H1 (cell line): ENCODE measurements at regions not wholly inside any gene's neighbourhood (a gene's known extent, or its start where the extent isn't known, plus 50 kb on each side); places are given as distances from the start of the nearest gene placed in this dataset.
A peak's percentile ranks its signal among the peaks of the same experiment; 100 is the strongest.

Experiments used
- CTCF ChIA-PET: fragments of 300-600 bp; sonication (Branson Sonifier 250); formaldehyde crosslinking; loops from one replicate; lab custom pipeline; 2021; ENCODE audit not compliant: partially characterized antibody; lab: Charles Lee
- POLR2A ChIA-PET: fragments of 300-600 bp; sonication (Branson Sonifier 250); formaldehyde crosslinking; loops from one replicate; lab custom pipeline; 2021; ENCODE audit warnings: inconsistent platforms; ENCODE audit not compliant: partially characterized antibody; lab: Charles Lee
- DNase-seq, 2 experiments: peaks; one replicate each; pipeline versions ENCODE4 v3.0.0 to v3.0.0-alpha.2; 2010 to 2022; ENCODE audit warnings: low spot score in 2 of 2, low read depth in 1 of 2, mixed read lengths in 1 of 2
- FAIRE-seq: peaks from 2 replicates; lab custom pipeline; 2011; peaks lifted over from hg19 to GRCh38; lab: Jason Lieb, UNC
- H2AFZ ChIP-seq: 2 replicates; pipeline ENCODE4 v1.8.1; 2012; ENCODE audit warnings: low read length, inconsistent platforms
- H2AK5ac ChIP-seq: 2 replicates; pipeline ENCODE4 v1.6.1; 2013; ENCODE audit warnings: low read depth, low read length
- H2BK120ac ChIP-seq: replicated peaks from 2 replicates; pipeline ENCODE3; 2013; ENCODE audit warnings: low read depth, low read length, inconsistent platforms
- H2BK12ac ChIP-seq: 2 replicates; pipeline ENCODE4 v1.6.1; 2013; ENCODE audit warnings: low read depth, low read length
- H2BK15ac ChIP-seq: 2 replicates; pipeline ENCODE4 v1.6.1; 2013; ENCODE audit warnings: low read length
- H2BK20ac ChIP-seq: 2 replicates; pipeline ENCODE4 v1.6.1; 2013; ENCODE audit warnings: low read length
- H2BK5ac ChIP-seq: 2 replicates; pipeline ENCODE4 v1.6.1; 2013; ENCODE audit warnings: low read depth, low read length
- H3K14ac ChIP-seq: 2 replicates; pipeline ENCODE4 v1.6.1; 2013; ENCODE audit warnings: inconsistent platforms; ENCODE audit not compliant: insufficient read length
- H3K18ac ChIP-seq: 2 replicates; pipeline ENCODE4 v1.6.1; 2013; ENCODE audit warnings: low read length; ENCODE audit errors: extremely low read depth
- H3K23ac ChIP-seq: 2 replicates; pipeline ENCODE4 v1.6.1; 2013; ENCODE audit warnings: inconsistent platforms; ENCODE audit not compliant: insufficient read length
- H3K23me2 ChIP-seq: 2 replicates; pipeline ENCODE4 v1.6.1; 2013; ENCODE audit warnings: low read depth, low read length
- H3K27ac ChIP-seq: 2 replicates; pipeline ENCODE4 v1.6.1; 2011; ENCODE audit warnings: low read depth, low read length, inconsistent platforms
- H3K27me3 ChIP-seq, 4 experiments: replicated peaks in 1 of 4; 1 replicate in 1 of 4; 2 replicates in 3 of 4; pipeline versions ENCODE4 v1.6.1 to v1.8.1; 2011 to 2013; ENCODE audit warnings: low read length in 3 of 4, mild to moderate bottlenecking in 3 of 4, inconsistent platforms in 2 of 4, mixed read lengths in 2 of 4, moderate library complexity in 1 of 4; ENCODE audit not compliant: control insufficient read depth in 3 of 4, insufficient read depth in 3 of 4; ENCODE audit errors: extremely low read depth in 1 of 4
- H3K36me3 ChIP-seq, 4 experiments: 2 replicates each; pipeline versions ENCODE4 v1.6.1 to v1.8.1; 2011 to 2013; ENCODE audit warnings: mild to moderate bottlenecking in 4 of 4, low read length in 3 of 4, moderate library complexity in 2 of 4, control low read depth in 1 of 4, inconsistent platforms in 1 of 4; ENCODE audit not compliant: insufficient read depth in 4 of 4, control insufficient read depth in 2 of 4
- H3K4ac ChIP-seq: replicated peaks from 2 replicates; pipeline ENCODE3; 2013; ENCODE audit warnings: low read length, low read depth, mixed read lengths, inconsistent platforms; ENCODE audit not compliant: insufficient read length
- H3K4me1 ChIP-seq, 4 experiments: replicated peaks in 1 of 4; 1 replicate in 1 of 4; 2 replicates in 3 of 4; pipeline versions ENCODE4 v1.6.1 to v1.8.1; 2011 to 2013; ENCODE audit warnings: low read length in 3 of 4, inconsistent platforms in 2 of 4, mixed read lengths in 1 of 4; ENCODE audit not compliant: insufficient read depth in 4 of 4, control insufficient read depth in 3 of 4
- H3K4me2 ChIP-seq, 2 experiments: 2 replicates each; pipeline versions ENCODE4 v1.6.1 to v1.8.1; 2011 to 2013; ENCODE audit warnings: low read depth in 2 of 2, low read length in 2 of 2, control low read depth in 1 of 2, inconsistent platforms in 1 of 2, mild to moderate bottlenecking in 1 of 2; ENCODE audit not compliant: insufficient read depth in 1 of 2
- H3K4me3 ChIP-seq, 4 experiments: fragments of 200-600, 300-600 bp in 1 of 4; sonication (generic), shearing (Covaris generic), sonication (Bioruptor Twin) in 1 of 4; 2 replicates each; pipeline versions ENCODE4 v1.5.1 to v1.8.1; 2011 to 2016; ENCODE audit warnings: low read length in 4 of 4, low read depth in 3 of 4, control low read depth in 2 of 4, inconsistent platforms in 2 of 4, mild to moderate bottlenecking in 2 of 4, mixed read lengths in 1 of 4, moderate library complexity in 1 of 4; ENCODE audit not compliant: insufficient read depth in 2 of 4; ENCODE audit errors: extremely low read depth in 1 of 4
- H3K56ac ChIP-seq: replicated peaks from 2 replicates; pipeline ENCODE3; 2013; ENCODE audit warnings: low read depth, mild to moderate bottlenecking, mixed read lengths, low read length, inconsistent platforms; ENCODE audit not compliant: insufficient read length
- H3K79me1 ChIP-seq: 2 replicates; pipeline ENCODE4 v1.6.1; 2013; ENCODE audit warnings: low read depth, low read length, control low read depth
- H3K79me2 ChIP-seq, 2 experiments: 2 replicates each; pipeline versions ENCODE4 v1.6.1 to v1.8.1; 2012 to 2013; ENCODE audit warnings: low read length in 2 of 2, mild to moderate bottlenecking in 2 of 2, inconsistent platforms in 1 of 2; ENCODE audit not compliant: insufficient read depth in 2 of 2, control insufficient read depth in 1 of 2
- H3K9ac ChIP-seq, 4 experiments: replicated peaks in 1 of 4; 1 replicate in 1 of 4; 2 replicates in 3 of 4; pipeline versions ENCODE4 v1.6.1 to v1.8.1; 2011 to 2013; ENCODE audit warnings: low read depth in 3 of 4, low read length in 3 of 4, control low read depth in 2 of 4, mild to moderate bottlenecking in 2 of 4, moderate library complexity in 2 of 4, inconsistent platforms in 1 of 4; ENCODE audit errors: extremely low read depth in 1 of 4
- H3K9me3 ChIP-seq, 2 experiments: 2 replicates each; pipeline versions ENCODE4 v1.6.1 to v1.8.1; 2012 to 2013; ENCODE audit warnings: mild to moderate bottlenecking in 2 of 2, moderate library complexity in 2 of 2, control low read depth in 1 of 2, inconsistent platforms in 1 of 2, low read depth in 1 of 2, low read length in 1 of 2, mixed read lengths in 1 of 2; ENCODE audit not compliant: insufficient read depth in 2 of 2
- H4K20me1 ChIP-seq, 2 experiments: replicated peaks in 1 of 2; 2 replicates each; pipeline versions ENCODE3 to v1.8.1; 2011 to 2013; ENCODE audit warnings: inconsistent platforms in 2 of 2, low read length in 2 of 2, mild to moderate bottlenecking in 1 of 2; ENCODE audit not compliant: insufficient read depth in 2 of 2, control insufficient read depth in 1 of 2
- H4K5ac ChIP-seq: 2 replicates; pipeline ENCODE4 v1.6.1; 2013; ENCODE audit warnings: low read length, low read depth, mixed read lengths, inconsistent platforms; ENCODE audit not compliant: insufficient read length
- H4K8ac ChIP-seq: 2 replicates; pipeline ENCODE4 v1.8.0; 2013; ENCODE audit warnings: mild to moderate bottlenecking, moderate library complexity, low read length, inconsistent platforms; ENCODE audit not compliant: insufficient read depth; ENCODE audit errors: extremely low read depth
- H4K91ac ChIP-seq: replicated peaks from 2 replicates; pipeline ENCODE3; 2013; ENCODE audit warnings: low read length, mixed read lengths, inconsistent platforms; ENCODE audit not compliant: insufficient read length
- CTCF ChIP-seq, 3 experiments: IDR thresholded peaks; 1 replicate in 2 of 3; 2 replicates in 1 of 3; pipeline versions ENCODE4 v1.5.1 to v1.6.1; 2011; ENCODE audit warnings: low read length in 3 of 3, mild to moderate bottlenecking in 3 of 3, inconsistent platforms in 2 of 3, low read depth in 1 of 3, moderate library complexity in 1 of 3; ENCODE audit not compliant: insufficient read depth in 1 of 3; ENCODE audit errors: control extremely low read depth in 1 of 3
- EP300 ChIP-seq, 2 experiments: IDR thresholded peaks; 1 replicate in 1 of 2; 2 replicates in 1 of 2; pipeline ENCODE4 v1.6.1; 2011 to 2012; ENCODE audit warnings: low read depth in 2 of 2, low read length in 2 of 2, mild to moderate bottlenecking in 2 of 2, borderline replicate concordance in 1 of 2, inconsistent platforms in 1 of 2, moderate library complexity in 1 of 2
- NRF1 ChIP-seq: IDR thresholded peaks from 2 replicates; pipeline ENCODE4 v1.6.1; 2011; ENCODE audit warnings: mild to moderate bottlenecking, low read depth, low read length, improper control_type of control experiment
- POLR2AphosphoS5 ChIP-seq: IDR thresholded peaks from 2 replicates; pipeline ENCODE4 v1.6.1; 2011; ENCODE audit warnings: low read depth, low read length
- SIX5 ChIP-seq: IDR thresholded peaks from 2 replicates; pipeline ENCODE4 v1.6.1; 2011; ENCODE audit warnings: mild to moderate bottlenecking, low read depth, low read length
- TCF12 ChIP-seq: IDR thresholded peaks from 2 replicates; pipeline ENCODE4 v1.6.1; 2011; ENCODE audit warnings: low read depth, mild to moderate bottlenecking, low read length
- WGBS, 2 experiments: shearing (Covaris generic) in 1 of 2; methylation state at CpG; one replicate each; pipeline versions ENCODE4 v1.1.6 to v1.1.7; 2013 to 2015; ENCODE audit warnings: low lambda C conversion rate in 2 of 2, mixed read lengths in 2 of 2, inconsistent platforms in 1 of 2, low coverage in 1 of 2, missing lambda C conversion rate in 1 of 2; ENCODE audit not compliant: insufficient replicate concordance in 2 of 2, insufficient coverage in 1 of 2, insufficient read length in 1 of 2; ENCODE audit errors: extremely low coverage in 1 of 2, missing lambda C conversion rate in 1 of 2; 5-methylcytosine and 5-hydroxymethylcytosine counted together

GRCh38 chr16:51312363-51313150 lies 161.5 kb upstream of the SALL1 start:
- Histone ChIP-seq H2BK5ac (peak overlapping the region; percentile 63; the same call in 1 of the 2 replicates), H3K23ac (no peak overlapping the region), H2BK15ac (no peak overlapping the region), H4K91ac (no peak overlapping the region), H3K27ac (no peak overlapping the region), H4K5ac (no peak overlapping the region), H3K4me2 (no peak overlapping the region), H3K36me3 (no peaks in the 10 kb centered on the region), H3K56ac (no peak overlapping the region), H3K27me3 (no peaks in the 10 kb centered on the region), H3K9ac (no peak overlapping the region), H2BK120ac (no peak overlapping the region), H2AFZ (no peak overlapping the region), H2BK12ac (no peak overlapping the region), H3K23me2 (no peaks in the 10 kb centered on the region), H3K4me3 (no peak overlapping the region), H3K18ac (0 out of 2 replicates have a peak overlapping the region, but pooled peaks have one; percentile 12), H4K20me1 (no peaks in the 10 kb centered on the region), H3K9me3 (peaks cover 0 to 4% of the 10 kb centered on the region in 2 experiments; a peak in 1 of 4 replicates), H3K79me2 (no peaks in the 10 kb centered on the region), H3K14ac (no peak overlapping the region), H4K8ac (no peak overlapping the region), H3K4me1 (peaks cover 0 to 3% (median 0%) of the 10 kb centered on the region in 4 experiments; a peak in 1 of 7 replicates), H3K4ac (no peak overlapping the region), H2BK20ac (no peak overlapping the region), H2AK5ac (no peak overlapping the region; the same call in 1 of the 2 replicates), H3K79me1 (no peaks in the 10 kb centered on the region)
- ChIA-PET CTCF (interaction anchor here (0.6 to 0.8 kb wide), 2 partner anchors 29 to 116 kb away, joined by 3 read pairs; no protein-coding TSS in a partner anchor), POLR2A (interaction anchor here (0.9 kb wide), 1 partner anchor 47 kb away, joined by 3 read pairs; no protein-coding TSS in a partner anchor)
- 96% methylated on average over 2 of the region's 2 CpGs; no CpG with 5 or more reads in 1 of the 2 experiments for WGBS, 2 experiments
- TF ChIP-seq NRF1, result no peak
- no peak for TF ChIP-seq TCF12
- no peak for TF ChIP-seq EP300 (IDR thresholded peaks at IDR 0.05; ENCODE audit: borderline replicate concordance in 1 of 2, low read depth in 2 of 2, low read length in 2 of 2)
- no peak for TF ChIP-seq SIX5
- no peak for TF ChIP-seq CTCF (IDR thresholded peaks at IDR 0.05; ENCODE audit: control extremely low read depth in 1 of 3, insufficient read depth in 1 of 3, low read depth in 1 of 3, low read length in 3 of 3)
- no peak for TF ChIP-seq POLR2AphosphoS5
- no peak for DNase-seq
- no peak for FAIRE-seq
